ENCODE measurements at regions not wholly inside any gene's neighbourhood (a gene's known extent, or its start where the extent isn't known, plus 50 kb on each side); places are given as distances from the start of the nearest gene placed in this dataset.
"Not testable (repeated sequence)": the region's sequence is repeated elsewhere in the genome, so short reads cannot be mapped to it uniquely, and the experiment has no call there.

- DNase-seq (ENCODE audit: low read depth), result peak; percentile 61
- in situ Hi-C loops (cut with HindIII; ENCODE audit: low sequenced_read_pairs), result no loop called here
- no peak overlapping the region for H3K4me3 ChIP-seq (ENCODE audit: low read depth, low read length)
- peak; percentile 91 for TF ChIP-seq CTCF (IDR thresholded peaks at IDR 0.05; ENCODE audit: low read depth, low read length, missing control alignments)
Observed at GRCh38 chr5:99060306-99061261, 131.8 kb upstream of the CHD1 start.

GRCh38 chr5:99059685-99060084 is 130.9 kb upstream of the CHD1 start:
- DNase-seq (ENCODE audit: low read depth), result no peak
- in situ Hi-C loops (cut with HindIII; ENCODE audit: low sequenced_read_pairs), result no loop called here
- no peak overlapping the region for H3K4me3 ChIP-seq (ENCODE audit: low read depth, low read length)
- no peak for TF ChIP-seq CTCF (IDR thresholded peaks at IDR 0.05; ENCODE audit: low read depth, low read length, missing control alignments)

GRCh38 chr5:99058466-99058865 is 129.7 kb upstream of the CHD1 start:
- DNase-seq (ENCODE audit: low read depth), result no peak
- in situ Hi-C loops (cut with HindIII; ENCODE audit: low sequenced_read_pairs), result no loop called here
- H3K4me3 ChIP-seq (ENCODE audit: low read depth, low read length), result no peak overlapping the region
- no peak for TF ChIP-seq CTCF (IDR thresholded peaks at IDR 0.05; ENCODE audit: low read depth, low read length, missing control alignments)

DNA sequence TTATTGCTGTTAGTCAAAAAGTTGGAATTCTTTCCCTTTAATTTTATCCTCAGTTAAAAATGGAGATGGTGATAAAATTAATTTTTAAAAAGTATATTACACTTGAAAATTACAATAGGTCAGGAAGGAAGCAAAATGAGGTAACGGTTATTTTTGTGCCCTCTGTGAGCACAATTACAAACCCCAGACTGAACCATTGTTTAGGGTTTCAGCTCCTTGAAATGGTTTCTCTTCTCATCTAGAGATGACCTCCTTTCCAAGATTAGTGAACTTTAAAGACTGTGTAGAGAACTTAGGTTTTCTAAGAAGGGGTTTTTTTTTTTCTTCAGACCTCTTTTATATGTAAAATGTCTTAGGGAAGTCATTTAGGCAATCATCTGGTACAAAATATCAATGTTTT is 126.2 kb upstream of the CHD1 start:
- in situ Hi-C loops (cut with HindIII; ENCODE audit: low sequenced_read_pairs), result no loop called here
- no peak for DNase-seq (ENCODE audit: low read depth)
- H3K4me3 ChIP-seq (ENCODE audit: low read depth, low read length), result no peak overlapping the region
- TF ChIP-seq CTCF (IDR thresholded peaks at IDR 0.05; ENCODE audit: low read depth, low read length, missing control alignments), result no peak

- no peak for TF ChIP-seq CTCF (IDR thresholded peaks at IDR 0.05; ENCODE audit: low read depth, low read length, missing control alignments)
- in situ Hi-C loops (cut with HindIII; ENCODE audit: low sequenced_read_pairs), result no loop called here
- DNase-seq (ENCODE audit: low read depth), result no peak
- H3K4me3 ChIP-seq (ENCODE audit: low read depth, low read length), result no peak overlapping the region
Observed at GRCh38 chr5:99045871-99046270, 117.1 kb upstream of the CHD1 start.

DNA sequence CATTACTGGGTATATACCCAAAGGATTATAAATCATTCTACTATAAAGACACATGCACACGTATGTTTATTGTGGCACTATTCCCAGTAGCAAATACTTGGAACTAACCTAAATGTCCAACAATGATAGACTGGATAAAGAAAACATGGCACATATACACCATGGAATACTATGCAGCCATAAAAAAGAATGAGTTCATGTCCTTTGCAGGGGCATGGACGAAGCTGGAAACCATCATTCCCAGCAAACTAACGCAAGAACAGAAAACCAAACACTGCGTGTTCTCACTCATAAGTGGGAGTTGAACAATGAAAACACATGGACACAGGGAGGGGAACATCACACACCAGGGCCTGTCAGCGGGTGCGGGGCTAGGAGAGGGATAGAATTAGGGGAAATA is 114.5 kb upstream of the CHD1 start:
- in situ Hi-C loops (cut with HindIII; ENCODE audit: low sequenced_read_pairs); DNase-seq (ENCODE audit: low read depth); H3K4me3 ChIP-seq (ENCODE audit: low read depth, low read length): not testable (repeated sequence)

DNA sequence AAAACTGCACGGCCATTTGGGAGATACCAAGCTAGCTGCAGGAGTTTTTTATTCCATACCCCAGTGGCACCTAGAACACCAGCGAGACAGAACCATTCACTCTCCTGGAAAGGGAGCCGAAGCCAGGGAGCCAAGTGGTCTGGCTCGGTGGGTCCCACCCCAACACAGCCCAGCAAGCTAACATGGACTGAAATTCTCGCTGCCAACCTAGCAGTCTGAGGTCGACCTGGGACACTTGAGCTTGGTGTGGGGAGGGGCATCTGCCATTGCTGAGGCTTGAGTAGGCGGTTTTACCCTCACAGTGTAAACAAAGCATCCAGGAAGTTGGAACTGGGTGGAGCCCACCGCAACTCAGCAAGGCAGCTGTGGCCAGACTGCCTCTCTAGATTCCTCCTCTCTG is 108.9 kb upstream of the CHD1 start:
- in situ Hi-C loops (cut with HindIII; ENCODE audit: low sequenced_read_pairs), result no loop called here
- DNase-seq (ENCODE audit: low read depth), result no peak
- TF ChIP-seq CTCF (IDR thresholded peaks at IDR 0.05; ENCODE audit: low read depth, low read length, missing control alignments), result no peak
- H3K4me3 ChIP-seq (ENCODE audit: low read depth, low read length), result no peak overlapping the region
